GM12891 (cell line): ENCODE measurements at regions not wholly inside any gene's neighbourhood (a gene's known extent, or its start where the extent isn't known, plus 50 kb on each side); places are given as distances from the start of the nearest gene placed in this dataset.

Experiments used
- DNase-seq: peaks from one replicate; pipeline ENCODE4 v3.0.0; 2011; ENCODE audit warnings: low spot score; ENCODE audit not compliant: insufficient read length
- FAIRE-seq: peaks from 2 replicates; lab custom pipeline; 2011; peaks lifted over from hg19 to GRCh38; lab: Jason Lieb, UNC
- PAX5 ChIP-seq: IDR thresholded peaks from 2 replicates; pipeline ENCODE4 v1.6.1; 2011; ENCODE audit warnings: low read length, moderate library complexity, mild to moderate bottlenecking; ENCODE audit not compliant: insufficient read depth, severe bottlenecking
- POLR2A ChIP-seq: IDR thresholded peaks from 2 replicates; pipeline ENCODE4 v1.6.1; 2011; ENCODE audit warnings: low read depth, low read length, control low read depth
- POLR2AphosphoS5 ChIP-seq: IDR thresholded peaks from 2 replicates; pipeline ENCODE4 v1.6.1; 2011; ENCODE audit warnings: low read depth, low read length, control low read depth
- POU2F2 ChIP-seq: IDR thresholded peaks from 2 replicates; pipeline ENCODE4 v1.6.1; 2011; ENCODE audit warnings: low read depth, mild to moderate bottlenecking, control low read depth, low read length, moderate library complexity
- SPI1 ChIP-seq: IDR thresholded peaks from 2 replicates; pipeline ENCODE4 v1.6.1; 2011; ENCODE audit warnings: low read depth, low read length, control low read depth
- TAF1 ChIP-seq: IDR thresholded peaks from 2 replicates; pipeline ENCODE4 v1.6.1; 2011; ENCODE audit warnings: low read depth, low read length, control low read depth

GRCh38 chr6:139821676-139822223 lies 447.3 kb upstream of the CITED2 start:
- DNase-seq (no peak), FAIRE-seq (no peak)
- TF ChIP-seq POLR2AphosphoS5 (no peak), SPI1 (no peak), POLR2A (no peak), TAF1 (no peak), PAX5 (no peak), POU2F2 (no peak)

- TF ChIP-seq POU2F2 = no peak
- TF ChIP-seq POLR2AphosphoS5 = no peak
- no peak for TF ChIP-seq SPI1
- no peak for TF ChIP-seq PAX5
- no peak for TF ChIP-seq POLR2A
- no peak for TF ChIP-seq TAF1
- no peak for FAIRE-seq
- no peak for DNase-seq
These were observed 445.8 kb upstream of the CITED2 start for GRCh38 chr6:139820210-139820609.

GRCh38 chr6:139819776-139820175 lies 445.3 kb upstream of the CITED2 start:
- FAIRE-seq = no peak
- no peak for TF ChIP-seq POU2F2
- no peak for TF ChIP-seq SPI1
- TF ChIP-seq POLR2AphosphoS5 = no peak
- no peak for TF ChIP-seq PAX5
- no peak for TF ChIP-seq TAF1

GRCh38 chr6:139812939-139813338 lies 438.5 kb upstream of the CITED2 start:
- FAIRE-seq = no peak
- no peak for TF ChIP-seq PAX5
- TF ChIP-seq POLR2AphosphoS5 = no peak
- TF ChIP-seq TAF1 = no peak
- TF ChIP-seq POU2F2 = no peak
- no peak for TF ChIP-seq POLR2A
- TF ChIP-seq SPI1 = no peak
- DNase-seq = no peak

More at GRCh38 chr6:139819776-139820175, 445.3 kb upstream of the CITED2 start:
- no peak for DNase-seq

- FAIRE-seq (no peak), DNase-seq (no peak)
- no peak for TF ChIP-seq POLR2A
- TF ChIP-seq PAX5 = no peak
- no peak for TF ChIP-seq SPI1
- no peak for TF ChIP-seq POU2F2
- TF ChIP-seq TAF1 = no peak
- no peak for TF ChIP-seq POLR2AphosphoS5
These were observed 427.3 kb upstream of the CITED2 start for GRCh38 chr6:139801571-139802321.

- FAIRE-seq (no peak), DNase-seq (no peak)
- TF ChIP-seq SPI1 (peak; percentile 71), POU2F2 (no peak), PAX5 (no peak)
These were observed 426.4 kb upstream of the CITED2 start for GRCh38 chr6:139800837-139801236.

GRCh38 chr6:139790527-139790926 lies 416.1 kb upstream of the CITED2 start:
- no peak for TF ChIP-seq PAX5
- TF ChIP-seq POU2F2 = no peak
- TF ChIP-seq SPI1 = no peak
- no peak for TF ChIP-seq POLR2AphosphoS5
- TF ChIP-seq TAF1 = no peak
- no peak for TF ChIP-seq POLR2A
- FAIRE-seq = no peak
- no peak for DNase-seq

- no peak for DNase-seq
- FAIRE-seq = no peak
- TF ChIP-seq POLR2AphosphoS5 (no peak), PAX5 (no peak), TAF1 (no peak), POU2F2 (no peak), SPI1 (no peak), POLR2A (no peak)
These were observed 409.8 kb upstream of the CITED2 start for GRCh38 chr6:139784222-139784769.

GRCh38 chr6:139779988-139780774 lies 405.7 kb upstream of the CITED2 start:
- no peak for FAIRE-seq
- TF ChIP-seq PAX5 (no peak), POLR2AphosphoS5 (no peak), SPI1 (no peak), TAF1 (no peak), POU2F2 (no peak), POLR2A (no peak)
- DNase-seq = no peak

- FAIRE-seq (no peak), DNase-seq (no peak)
- TF ChIP-seq POLR2A (no peak), POLR2AphosphoS5 (no peak), PAX5 (no peak), POU2F2 (no peak), SPI1 (no peak), TAF1 (no peak)
These were observed 404.2 kb upstream of the CITED2 start for GRCh38 chr6:139778688-139779087.

- TF ChIP-seq PAX5 = no peak
- TF ChIP-seq POU2F2 = no peak
- no peak for TF ChIP-seq TAF1
- no peak for TF ChIP-seq POLR2AphosphoS5
- TF ChIP-seq POLR2A = no peak
- TF ChIP-seq SPI1 = no peak
- DNase-seq (no peak), FAIRE-seq (no peak)
These were observed 403.7 kb upstream of the CITED2 start for GRCh38 chr6:139778106-139778505.
